ENCODE measurements at regions not wholly inside any gene's neighbourhood (a gene's known extent, or its start where the extent isn't known, plus 50 kb on each side); places are given as distances from the start of the nearest gene placed in this dataset.

DNA sequence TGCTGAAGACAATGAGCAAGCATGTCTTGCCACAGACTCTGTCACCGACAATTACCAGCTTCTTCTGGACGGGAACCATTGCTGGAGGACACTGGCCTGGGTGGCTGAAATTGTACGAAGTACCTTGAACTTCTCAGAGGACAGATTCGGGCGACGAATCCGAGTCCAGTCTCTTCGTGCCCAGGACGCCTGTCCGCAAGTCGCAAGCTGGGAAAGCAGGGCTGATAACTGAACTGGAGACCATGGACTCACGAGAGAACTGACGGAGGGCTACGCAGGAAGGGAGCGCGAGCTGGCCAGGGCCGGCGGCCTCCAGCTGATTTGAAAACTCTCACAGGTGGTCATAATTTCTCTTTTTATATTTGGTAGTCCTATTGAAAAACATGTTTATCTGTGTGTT, 1229.5 kb upstream of the MAP3K7 start:
- TF ChIP-seq, protein P1, sequence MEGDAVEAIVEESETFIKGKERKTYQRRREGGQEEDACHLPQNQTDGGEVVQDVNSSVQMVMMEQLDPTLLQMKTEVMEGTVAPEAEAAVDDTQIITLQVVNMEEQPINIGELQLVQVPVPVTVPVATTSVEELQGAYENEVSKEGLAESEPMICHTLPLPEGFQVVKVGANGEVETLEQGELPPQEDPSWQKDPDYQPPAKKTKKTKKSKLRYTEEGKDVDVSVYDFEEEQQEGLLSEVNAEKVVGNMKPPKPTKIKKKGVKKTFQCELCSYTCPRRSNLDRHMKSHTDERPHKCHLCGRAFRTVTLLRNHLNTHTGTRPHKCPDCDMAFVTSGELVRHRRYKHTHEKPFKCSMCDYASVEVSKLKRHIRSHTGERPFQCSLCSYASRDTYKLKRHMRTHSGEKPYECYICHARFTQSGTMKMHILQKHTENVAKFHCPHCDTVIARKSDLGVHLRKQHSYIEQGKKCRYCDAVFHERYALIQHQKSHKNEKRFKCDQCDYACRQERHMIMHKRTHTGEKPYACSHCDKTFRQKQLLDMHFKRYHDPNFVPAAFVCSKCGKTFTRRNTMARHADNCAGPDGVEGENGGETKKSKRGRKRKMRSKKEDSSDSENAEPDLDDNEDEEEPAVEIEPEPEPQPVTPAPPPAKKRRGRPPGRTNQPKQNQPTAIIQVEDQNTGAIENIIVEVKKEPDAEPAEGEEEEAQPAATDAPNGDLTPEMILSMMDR (IDR thresholded peaks at IDR 0.05; ENCODE audit: control extremely low read depth, extremely low read depth): no peak
- no peaks in the 10 kb centered on the region for H3K4me1 ChIP-seq (ENCODE audit: control insufficient read depth in 5 of 5, insufficient read depth in 5 of 5, low read length in 5 of 5)
- H3K9ac ChIP-seq (ENCODE audit: insufficient read depth in 1 of 2, low read length in 2 of 2): no peak overlapping the region
- no peaks in the 10 kb centered on the region for H3K36me3 ChIP-seq (ENCODE audit: control insufficient read depth in 4 of 4, insufficient read depth in 4 of 4, low read length in 4 of 4)
- H3K27me3 ChIP-seq (ENCODE audit: control insufficient read depth in 3 of 3, insufficient read depth in 3 of 3, low read length in 2 of 3): no peaks in the 10 kb centered on the region
- no peak overlapping the region for H3K27ac ChIP-seq (ENCODE audit: low read depth in 1 of 2, low read length in 1 of 2)
- H3K9me3 ChIP-seq (ENCODE audit: control insufficient read depth in 4 of 4, insufficient read depth in 3 of 4, low read length in 3 of 4): no peaks in the 10 kb centered on the region
- WGBS, 2 donors: 95 to 96% methylated on average over 18 of the region's 18 CpGs
- DNase-seq: no peak
- no peak overlapping the region for H3K4me3 ChIP-seq
- ATAC-seq (ENCODE audit: insufficient read depth, low FRiP score): no peak

DNA sequence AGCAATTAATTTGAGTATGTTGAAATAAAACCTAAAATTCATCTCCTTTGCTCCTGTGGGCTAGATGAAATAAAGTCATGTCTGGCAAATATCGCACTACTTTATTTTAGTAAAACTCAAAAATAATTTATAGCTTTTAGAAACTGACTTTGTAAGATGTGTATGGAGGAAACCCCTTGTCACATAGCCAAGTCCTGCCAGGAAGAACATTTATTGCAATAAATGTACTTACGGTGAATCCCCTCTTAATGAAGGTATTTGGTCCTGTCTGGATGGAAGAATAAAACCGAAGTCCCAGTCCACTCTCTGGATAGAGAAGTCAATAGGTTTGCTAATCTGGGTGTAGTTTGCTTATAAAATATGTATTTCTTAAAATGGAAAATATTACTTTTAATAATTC, 1226.8 kb upstream of the MAP3K7 start:
- WGBS, 2 donors: 55 to 70% methylated on average over 3 of the region's 3 CpGs
- ATAC-seq (ENCODE audit: insufficient read depth, low FRiP score) (no peak), DNase-seq (no peak)
- Histone ChIP-seq H3K36me3 (ENCODE audit: control insufficient read depth in 4 of 4, insufficient read depth in 4 of 4, low read length in 4 of 4) (no peaks in the 10 kb centered on the region), H3K4me1 (ENCODE audit: control insufficient read depth in 5 of 5, insufficient read depth in 5 of 5, low read length in 5 of 5) (no peaks in the 10 kb centered on the region), H3K4me3 (no peak overlapping the region), H3K27ac (ENCODE audit: low read depth in 1 of 2, low read length in 1 of 2) (no peak overlapping the region), H3K9me3 (ENCODE audit: control insufficient read depth in 4 of 4, insufficient read depth in 3 of 4, low read length in 3 of 4) (no peaks in the 10 kb centered on the region), H3K27me3 (ENCODE audit: control insufficient read depth in 3 of 3, insufficient read depth in 3 of 3, low read length in 2 of 3) (no peaks in the 10 kb centered on the region), H3K9ac (ENCODE audit: insufficient read depth in 1 of 2, low read length in 2 of 2) (no peak overlapping the region)
- TF ChIP-seq, protein P1 (IDR thresholded peaks at IDR 0.05; ENCODE audit: control extremely low read depth, extremely low read depth): no peak

DNA sequence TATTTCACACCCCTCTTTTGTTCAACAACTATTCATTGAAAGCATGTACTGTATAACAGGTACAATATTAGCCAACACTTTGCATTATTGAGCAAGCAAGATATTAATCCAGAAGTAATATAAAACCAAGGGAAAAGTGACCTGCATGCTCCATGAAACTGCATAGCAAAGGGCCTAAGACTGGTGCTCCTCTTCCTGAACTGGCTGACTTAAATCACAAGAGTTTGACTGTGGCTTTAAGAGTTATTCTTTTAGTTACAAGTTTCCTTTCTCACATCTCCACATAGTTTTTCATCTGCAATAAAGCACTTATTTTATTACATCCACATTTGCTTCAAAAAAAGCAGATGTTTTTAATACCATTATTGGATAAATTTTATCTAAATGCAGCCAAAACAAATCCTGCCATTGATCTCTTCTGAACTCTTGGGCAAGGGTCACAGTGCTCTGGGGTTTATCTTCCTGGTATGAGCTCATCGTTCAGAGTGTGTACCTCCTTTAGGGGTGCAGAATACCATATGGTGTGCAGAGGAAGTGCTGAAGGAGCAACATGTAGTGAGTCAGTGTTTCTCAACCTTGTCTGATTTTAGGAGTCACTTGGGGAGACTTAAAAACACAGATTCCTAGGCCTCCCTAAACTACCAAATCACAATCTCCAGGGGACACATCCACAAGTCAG, 1225.9 kb upstream of the MAP3K7 start:
- Histone ChIP-seq H3K36me3 (ENCODE audit: control insufficient read depth in 4 of 4, insufficient read depth in 4 of 4, low read length in 4 of 4) (no peaks in the 10 kb centered on the region), H3K27ac (ENCODE audit: low read depth in 1 of 2, low read length in 1 of 2) (no peak overlapping the region), H3K27me3 (ENCODE audit: control insufficient read depth in 3 of 3, insufficient read depth in 3 of 3, low read length in 2 of 3) (no peaks in the 10 kb centered on the region), H3K4me3 (no peak overlapping the region), H3K4me1 (ENCODE audit: control insufficient read depth in 5 of 5, insufficient read depth in 5 of 5, low read length in 5 of 5) (no peaks in the 10 kb centered on the region), H3K9me3 (ENCODE audit: control insufficient read depth in 4 of 4, insufficient read depth in 3 of 4, low read length in 3 of 4) (no peaks in the 10 kb centered on the region), H3K9ac (ENCODE audit: insufficient read depth in 1 of 2, low read length in 2 of 2) (no peak overlapping the region)
- TF ChIP-seq, protein P1 (IDR thresholded peaks at IDR 0.05; ENCODE audit: control extremely low read depth, extremely low read depth): no peak
- 9 to 20% methylated on average over 1 of the region's 1 CpG for WGBS, 2 donors
- ATAC-seq (ENCODE audit: insufficient read depth, low FRiP score) (no peak), DNase-seq (no peak)

DNA sequence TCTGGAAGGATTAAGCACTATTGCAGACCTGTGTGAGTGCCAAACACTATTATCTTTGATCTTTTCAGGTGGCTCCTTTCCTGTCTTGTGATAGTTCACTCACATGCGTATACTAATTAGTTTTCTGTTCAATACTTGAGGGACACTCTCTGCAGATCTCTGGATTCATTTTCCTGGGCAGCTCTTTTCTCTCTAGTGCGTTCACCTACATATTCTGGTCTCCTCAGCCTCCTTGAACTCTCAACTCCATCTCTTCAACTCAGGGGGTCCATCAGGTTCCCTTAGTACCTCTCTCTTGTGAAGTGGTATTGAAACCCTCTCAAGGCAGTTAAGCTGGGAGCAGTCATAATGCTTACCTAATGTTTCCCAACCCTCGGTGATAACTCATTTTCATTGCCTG, 1218.1 kb upstream of the MAP3K7 start:
- TF ChIP-seq, protein P1 (IDR thresholded peaks at IDR 0.05; ENCODE audit: control extremely low read depth, extremely low read depth): no peak
- no peak overlapping the region for H3K4me3 ChIP-seq
- no peaks in the 10 kb centered on the region for H3K9me3 ChIP-seq (ENCODE audit: control insufficient read depth in 4 of 4, insufficient read depth in 3 of 4, low read length in 3 of 4)
- H3K36me3 ChIP-seq (ENCODE audit: control insufficient read depth in 4 of 4, insufficient read depth in 4 of 4, low read length in 4 of 4): no peaks in the 10 kb centered on the region
- 89 to 92% methylated on average over 3 of the region's 3 CpGs for WGBS, 2 donors
- H3K27ac ChIP-seq (ENCODE audit: low read depth in 1 of 2, low read length in 1 of 2): no peak overlapping the region
- no peaks in the 10 kb centered on the region for H3K4me1 ChIP-seq (ENCODE audit: control insufficient read depth in 5 of 5, insufficient read depth in 5 of 5, low read length in 5 of 5)
- H3K27me3 ChIP-seq (ENCODE audit: control insufficient read depth in 3 of 3, insufficient read depth in 3 of 3, low read length in 2 of 3): no peaks in the 10 kb centered on the region
- DNase-seq (no peak), ATAC-seq (ENCODE audit: insufficient read depth, low FRiP score) (no peak)
- H3K9ac ChIP-seq (ENCODE audit: insufficient read depth in 1 of 2, low read length in 2 of 2): no peak overlapping the region

Measured in lung (tissue), 11 donors.